H9 (cell line): ENCODE measurements at regions not wholly inside any gene's neighbourhood (a gene's known extent, or its start where the extent isn't known, plus 50 kb on each side); places are given as distances from the start of the nearest gene placed in this dataset.

Source experiments
- DNase-seq: peaks from one replicate; pipeline ENCODE4 v3.0.0-alpha.2; 2017
- H2AFZ ChIP-seq: one replicate; pipeline ENCODE4 v1.6.1; 2013; ENCODE audit warnings: mild to moderate bottlenecking, low read length, control low read depth, moderate library complexity
- H2AK5ac ChIP-seq: 2 replicates; pipeline ENCODE4 v1.6.1; 2013; ENCODE audit warnings: low read length, control low read depth, mixed read lengths; ENCODE audit not compliant: insufficient read length
- H2BK120ac ChIP-seq: one replicate; pipeline ENCODE4 v1.6.1; 2013; ENCODE audit warnings: low read depth, mild to moderate bottlenecking, low read length, control low read depth, inconsistent platforms; ENCODE audit not compliant: poor library complexity, severe bottlenecking
- H2BK12ac ChIP-seq: 2 replicates; pipeline ENCODE4 v1.6.1; 2013; ENCODE audit warnings: low read length, control low read depth, mixed read lengths, low read depth; ENCODE audit not compliant: insufficient read length
- H2BK15ac ChIP-seq: 2 replicates; pipeline ENCODE4 v1.6.1; 2013; ENCODE audit warnings: low read depth, low read length, control low read depth
- H2BK20ac ChIP-seq: one replicate; pipeline ENCODE4 v1.6.1; 2013; ENCODE audit warnings: low read depth, mild to moderate bottlenecking, low read length, control low read depth, inconsistent platforms; ENCODE audit not compliant: poor library complexity, severe bottlenecking
- H2BK5ac ChIP-seq: 2 replicates; pipeline ENCODE4 v1.6.1; 2013; ENCODE audit warnings: low read length, control low read depth, mixed read lengths; ENCODE audit not compliant: insufficient read length
- H3K14ac ChIP-seq: 2 replicates; pipeline ENCODE4 v1.6.1; 2013; ENCODE audit warnings: low read length, control low read depth; ENCODE audit not compliant: insufficient read depth
- H3K18ac ChIP-seq: 2 replicates; pipeline ENCODE4 v1.6.1; 2013; ENCODE audit warnings: low read depth, mild to moderate bottlenecking, mixed read lengths, low read length, control low read depth; ENCODE audit not compliant: insufficient read length
- H3K23ac ChIP-seq: 2 replicates; pipeline ENCODE4 v1.6.1; 2013; ENCODE audit warnings: low read length, control low read depth, mixed read lengths, low read depth; ENCODE audit not compliant: insufficient read length
- H3K23me2 ChIP-seq: 2 replicates; pipeline ENCODE4 v1.6.1; 2013; ENCODE audit warnings: low read depth, mild to moderate bottlenecking, mixed read lengths, low read length, control low read depth; ENCODE audit not compliant: insufficient read length, poor library complexity, severe bottlenecking
- H3K27ac ChIP-seq: 2 replicates; pipeline ENCODE4 v1.5.1; 2013; ENCODE audit warnings: low read length, control low read depth, mixed read lengths, low read depth; ENCODE audit not compliant: insufficient read length
- H3K27me3 ChIP-seq: 2 replicates; pipeline ENCODE4 v1.6.1; 2013; ENCODE audit warnings: low read length, control low read depth, inconsistent platforms; ENCODE audit not compliant: insufficient read depth
- H3K4ac ChIP-seq: 2 replicates; pipeline ENCODE4 v1.6.1; 2013; ENCODE audit warnings: low read depth, mild to moderate bottlenecking, control low read depth, inconsistent platforms, low read length, moderate library complexity
- H3K4me1 ChIP-seq: 2 replicates; pipeline ENCODE4 v1.6.1; 2013; ENCODE audit warnings: low read length, control low read depth, inconsistent platforms; ENCODE audit not compliant: insufficient read depth
- H3K4me2 ChIP-seq: 2 replicates; pipeline ENCODE4 v1.6.1; 2013; ENCODE audit warnings: low read length, control low read depth, mixed read lengths; ENCODE audit not compliant: insufficient read length, insufficient read depth
- H3K56ac ChIP-seq: 2 replicates; pipeline ENCODE4 v1.6.1; 2013; ENCODE audit warnings: low read depth, mild to moderate bottlenecking, mixed read lengths, low read length, control low read depth; ENCODE audit not compliant: insufficient read length
- H3K79me1 ChIP-seq: 2 replicates; pipeline ENCODE4 v1.6.1; 2013; ENCODE audit warnings: low read depth, mild to moderate bottlenecking, moderate library complexity, low read length, control low read depth, inconsistent platforms; ENCODE audit not compliant: insufficient read depth, poor library complexity, severe bottlenecking
- H3K79me2 ChIP-seq: 2 replicates; pipeline ENCODE4 v1.6.1; 2013; ENCODE audit warnings: low read length, control low read depth, inconsistent platforms; ENCODE audit not compliant: insufficient read depth
- H3K9ac ChIP-seq: 2 replicates; pipeline ENCODE4 v1.6.1; 2013; ENCODE audit warnings: low read length, control low read depth, mixed read lengths; ENCODE audit not compliant: insufficient read length; ENCODE audit errors: extremely low read depth
- H3K9me3 ChIP-seq: one replicate; pipeline ENCODE4 v1.6.1; 2013; ENCODE audit warnings: low read depth, low read length, inconsistent platforms; ENCODE audit not compliant: control insufficient read depth
- H3T11ph ChIP-seq: one replicate; pipeline ENCODE4 v1.6.1; 2013; ENCODE audit warnings: mild to moderate bottlenecking, low read length, control low read depth, inconsistent platforms
- H4K20me1 ChIP-seq: one replicate; pipeline ENCODE4 v1.6.1; 2013; ENCODE audit not compliant: control insufficient read depth, insufficient read length, insufficient read depth
- H4K5ac ChIP-seq: 2 replicates; pipeline ENCODE4 v1.6.1; 2013; ENCODE audit warnings: low read depth, mild to moderate bottlenecking, mixed read lengths, low read length, control low read depth; ENCODE audit not compliant: insufficient read length
- H4K8ac ChIP-seq: replicated peaks from 2 replicates; pipeline ENCODE4 v1.6.1; 2013; ENCODE audit warnings: low read length, control low read depth, mixed read lengths, low read depth; ENCODE audit not compliant: insufficient read length
- H4K91ac ChIP-seq: 2 replicates; pipeline ENCODE4 v1.6.1; 2013; ENCODE audit warnings: low read depth, mild to moderate bottlenecking, moderate library complexity, mixed read lengths, low read length, control low read depth; ENCODE audit not compliant: insufficient read length
- H3K27ac Mint-ChIP-seq, 3 experiments: 2 replicates in 2 of 3; 3 replicates in 1 of 3; pipeline ENCODE4 v1.8.0; 2020 to 2021; ENCODE audit warnings: mixed read lengths in 3 of 3, mild to moderate bottlenecking in 1 of 3, moderate library complexity in 1 of 3
- H3K27me3 Mint-ChIP-seq: 2 replicates; pipeline ENCODE4 v1.8.0; 2021; ENCODE audit warnings: low read depth, mild to moderate bottlenecking, moderate library complexity, mixed read lengths
- H3K36me3 Mint-ChIP-seq, 3 experiments: 2 replicates in 2 of 3; 3 replicates in 1 of 3; pipeline ENCODE4 v1.8.0; 2020 to 2021; ENCODE audit warnings: low read depth in 3 of 3, mixed read lengths in 3 of 3; ENCODE audit not compliant: insufficient read depth in 1 of 3
- H3K4me1 Mint-ChIP-seq, 2 experiments: 2 replicates each; pipeline ENCODE4 v1.8.0; 2020; ENCODE audit warnings: mixed read lengths in 2 of 2
- H3K4me3 Mint-ChIP-seq, 2 experiments: 2 replicates in 1 of 2; 3 replicates in 1 of 2; pipeline ENCODE4 v1.8.0; 2020 to 2021; ENCODE audit warnings: mild to moderate bottlenecking in 2 of 2, mixed read lengths in 2 of 2, moderate library complexity in 1 of 2
- H3K9me3 Mint-ChIP-seq, 2 experiments: 2 replicates in 1 of 2; 3 replicates in 1 of 2; pipeline ENCODE4 v1.8.0; 2020; ENCODE audit warnings: mild to moderate bottlenecking in 2 of 2, mixed read lengths in 2 of 2, moderate library complexity in 1 of 2
- WGBS: extraction: QIAGEN DNeasy Blood & Tissue Kit; methylation state at CpG from one replicate; pipeline ENCODE4 v1.1.7; 2013; ENCODE audit warnings: missing lambda C conversion rate, low lambda C conversion rate, mixed read lengths; ENCODE audit not compliant: insufficient read length; ENCODE audit errors: extremely low coverage; 5-methylcytosine and 5-hydroxymethylcytosine counted together
- TF ChIP-seq, protein P1 (sequence below): fragments of 200-600 bp; sonication (generic); conservative IDR thresholded peaks from 3 replicates; pipeline ENCODE4 v1.8.0; 2021; ENCODE audit warnings: antibody characterized with exemption, mild to moderate bottlenecking

GRCh38 chr1:30103708-30104411 is 619.5 kb downstream of the MATN1 start:
- H3K27me3 ChIP-seq: no peaks in the 10 kb centered on the region
- H4K91ac ChIP-seq: no peak overlapping the region
- no peak overlapping the region for H2BK5ac ChIP-seq
- no peaks in the 10 kb centered on the region for H3K79me1 ChIP-seq
- H4K20me1 ChIP-seq: no peaks in the 10 kb centered on the region
- H3K14ac ChIP-seq: no peak overlapping the region
- no peak overlapping the region for H4K8ac ChIP-seq
- no peak overlapping the region for H3K9ac ChIP-seq
- WGBS: no CpG with 5 or more reads among the region's 14 CpGs
- H2BK20ac ChIP-seq: no peak overlapping the region
- no peak overlapping the region for H3K27ac ChIP-seq
- no peak overlapping the region for H2BK15ac ChIP-seq
- no peak overlapping the region for H2BK12ac ChIP-seq
- H3K4me1 Mint-ChIP-seq: peaks cover 6 to 25% of the 10 kb centered on the region in 2 experiments; a peak in 3 of 4 replicates
- H3K4ac ChIP-seq: no peak overlapping the region
- H3K9me3 Mint-ChIP-seq: no peaks in the 10 kb centered on the region
- no peak overlapping the region for H3K56ac ChIP-seq
- no peak overlapping the region for H3T11ph ChIP-seq
- peaks cover 14% of the 10 kb centered on the region for H3K27me3 Mint-ChIP-seq
- H3K4me1 ChIP-seq: no peaks in the 10 kb centered on the region
- no peak overlapping the region for H2AFZ ChIP-seq
- peaks cover 0 to 2% (median 0%) of the 10 kb centered on the region in 3 experiments; a peak in 2 of 7 replicates for H3K36me3 Mint-ChIP-seq
- H3K4me2 ChIP-seq: no peak overlapping the region
- no peak overlapping the region for H3K23ac ChIP-seq
- H2AK5ac ChIP-seq: no peak overlapping the region
- H3K27ac Mint-ChIP-seq: no peak overlapping the region
- TF ChIP-seq, protein P1, sequence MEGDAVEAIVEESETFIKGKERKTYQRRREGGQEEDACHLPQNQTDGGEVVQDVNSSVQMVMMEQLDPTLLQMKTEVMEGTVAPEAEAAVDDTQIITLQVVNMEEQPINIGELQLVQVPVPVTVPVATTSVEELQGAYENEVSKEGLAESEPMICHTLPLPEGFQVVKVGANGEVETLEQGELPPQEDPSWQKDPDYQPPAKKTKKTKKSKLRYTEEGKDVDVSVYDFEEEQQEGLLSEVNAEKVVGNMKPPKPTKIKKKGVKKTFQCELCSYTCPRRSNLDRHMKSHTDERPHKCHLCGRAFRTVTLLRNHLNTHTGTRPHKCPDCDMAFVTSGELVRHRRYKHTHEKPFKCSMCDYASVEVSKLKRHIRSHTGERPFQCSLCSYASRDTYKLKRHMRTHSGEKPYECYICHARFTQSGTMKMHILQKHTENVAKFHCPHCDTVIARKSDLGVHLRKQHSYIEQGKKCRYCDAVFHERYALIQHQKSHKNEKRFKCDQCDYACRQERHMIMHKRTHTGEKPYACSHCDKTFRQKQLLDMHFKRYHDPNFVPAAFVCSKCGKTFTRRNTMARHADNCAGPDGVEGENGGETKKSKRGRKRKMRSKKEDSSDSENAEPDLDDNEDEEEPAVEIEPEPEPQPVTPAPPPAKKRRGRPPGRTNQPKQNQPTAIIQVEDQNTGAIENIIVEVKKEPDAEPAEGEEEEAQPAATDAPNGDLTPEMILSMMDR: 0 out of 3 replicates have a peak, but pooled peaks have one; percentile 19
- no peak overlapping the region for H4K5ac ChIP-seq
- H3K23me2 ChIP-seq: no peaks in the 10 kb centered on the region
- no peaks in the 10 kb centered on the region for H3K79me2 ChIP-seq
- no peak overlapping the region for H3K18ac ChIP-seq
- no peak overlapping the region for H3K4me3 Mint-ChIP-seq
- no peak overlapping the region for H2BK120ac ChIP-seq
- no peak for DNase-seq
- H3K9me3 ChIP-seq: no peaks in the 10 kb centered on the region
